ENCODE measurements at regions not wholly inside any gene's neighbourhood (a gene's known extent, or its start where the extent isn't known, plus 50 kb on each side); places are given as distances from the start of the nearest gene placed in this dataset.

DNA sequence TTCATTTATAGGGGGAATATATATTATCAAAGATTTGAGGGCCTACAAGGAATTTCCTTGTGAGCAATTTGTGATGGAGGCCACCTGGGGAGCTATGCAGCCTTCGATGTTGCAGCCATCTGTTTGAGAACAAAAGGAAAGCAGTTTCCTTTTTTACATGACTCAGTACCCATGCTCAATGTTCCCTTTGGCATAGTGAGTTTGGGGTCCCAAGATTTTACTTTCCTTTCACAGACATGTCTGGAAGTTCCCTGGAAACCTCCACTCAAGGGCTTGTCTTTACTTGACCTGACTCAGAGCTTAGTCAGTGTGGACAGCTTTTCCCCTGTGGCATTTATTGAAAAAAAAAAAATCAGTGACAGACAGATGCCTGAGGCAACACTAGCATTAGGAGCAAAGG is 73.5 kb upstream of the VIPR2 start:
- TF ChIP-seq CTCF (IDR thresholded peaks at IDR 0.05) = no peak
- TF ChIP-seq POLR2A (IDR thresholded peaks at IDR 0.05) = no peak
- no peak for TF ChIP-seq POLR2AphosphoS5 (IDR thresholded peaks at IDR 0.05)
